Esophagus squamous epithelium (tissue), 4 donors: ENCODE measurements at regions not wholly inside any gene's neighbourhood (a gene's known extent, or its start where the extent isn't known, plus 50 kb on each side); places are given as distances from the start of the nearest gene placed in this dataset.

ENCODE experiments used
- POLR2A ChIP-seq, 4 donors: fragments of 450-650 bp; IDR thresholded peaks; one replicate each; pipeline ENCODE4 v1.6.1; 2017; ENCODE audit warnings: antibody characterized with exemption in 4 of 4, mild to moderate bottlenecking in 4 of 4, moderate library complexity in 3 of 4
- TF ChIP-seq, protein P1 (sequence below), 6 experiments: fragments of 450-650 bp in 4 of 6; fragments of 200-600 bp in 2 of 6; sonication (generic) in 2 of 6; IDR thresholded peaks; one replicate each; pipeline ENCODE4 v1.5.1; 2016 to 2019; ENCODE audit warnings: antibody characterized with exemption in 6 of 6, mild to moderate bottlenecking in 4 of 6, moderate library complexity in 4 of 6

DNA sequence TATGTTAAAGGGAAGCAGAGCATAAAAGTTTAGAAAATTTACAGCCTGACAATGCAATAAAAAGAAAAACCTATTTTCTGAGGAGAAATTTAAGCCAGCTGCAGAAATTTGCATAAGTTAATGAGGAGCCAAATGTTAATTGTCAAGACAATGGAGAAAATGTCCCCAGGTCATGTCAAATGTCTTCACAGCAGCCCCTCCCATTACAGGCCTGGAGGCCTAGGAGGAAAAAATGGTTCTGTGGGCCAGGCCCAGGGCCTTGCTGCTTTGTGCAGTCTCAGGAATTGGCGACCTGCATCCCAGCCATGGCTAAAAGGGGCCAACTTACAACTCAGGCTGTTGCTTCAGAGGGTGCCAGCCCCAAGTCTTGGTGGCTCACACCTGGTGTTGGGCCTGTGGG, 275.4 kb upstream of the RPS6KA3 start:
- TF ChIP-seq, protein P1, sequence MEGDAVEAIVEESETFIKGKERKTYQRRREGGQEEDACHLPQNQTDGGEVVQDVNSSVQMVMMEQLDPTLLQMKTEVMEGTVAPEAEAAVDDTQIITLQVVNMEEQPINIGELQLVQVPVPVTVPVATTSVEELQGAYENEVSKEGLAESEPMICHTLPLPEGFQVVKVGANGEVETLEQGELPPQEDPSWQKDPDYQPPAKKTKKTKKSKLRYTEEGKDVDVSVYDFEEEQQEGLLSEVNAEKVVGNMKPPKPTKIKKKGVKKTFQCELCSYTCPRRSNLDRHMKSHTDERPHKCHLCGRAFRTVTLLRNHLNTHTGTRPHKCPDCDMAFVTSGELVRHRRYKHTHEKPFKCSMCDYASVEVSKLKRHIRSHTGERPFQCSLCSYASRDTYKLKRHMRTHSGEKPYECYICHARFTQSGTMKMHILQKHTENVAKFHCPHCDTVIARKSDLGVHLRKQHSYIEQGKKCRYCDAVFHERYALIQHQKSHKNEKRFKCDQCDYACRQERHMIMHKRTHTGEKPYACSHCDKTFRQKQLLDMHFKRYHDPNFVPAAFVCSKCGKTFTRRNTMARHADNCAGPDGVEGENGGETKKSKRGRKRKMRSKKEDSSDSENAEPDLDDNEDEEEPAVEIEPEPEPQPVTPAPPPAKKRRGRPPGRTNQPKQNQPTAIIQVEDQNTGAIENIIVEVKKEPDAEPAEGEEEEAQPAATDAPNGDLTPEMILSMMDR (IDR thresholded peaks at IDR 0.05), result no peak
- TF ChIP-seq POLR2A (IDR thresholded peaks at IDR 0.05), result no peak
